ENCODE measurements at regions not wholly inside any gene's neighbourhood (a gene's known extent, or its start where the extent isn't known, plus 50 kb on each side); places are given as distances from the start of the nearest gene placed in this dataset.

GRCh38 chr1:163796394-163796821, 474.7 kb downstream of the NUF2 start:
- DNase-seq = no peak
- H3K27ac ChIP-seq (ENCODE audit: low read depth in 1 of 2, low read length in 2 of 2) = no peak overlapping the region
- no peaks in the 10 kb centered on the region for H3K4me1 ChIP-seq (ENCODE audit: control insufficient read depth in 1 of 2, insufficient read depth in 2 of 2, low read length in 2 of 2)
- H3K9me3 ChIP-seq (ENCODE audit: control insufficient read depth, low read length) = no peaks in the 10 kb centered on the region
- no peak overlapping the region for H3K4me3 ChIP-seq (ENCODE audit: low read length in 2 of 2)
- 16 to 31% methylated on average over 2 of the region's 2 CpGs for WGBS, 2 donors
- ATAC-seq (ENCODE audit: low FRiP score) = no peak
- no peaks in the 10 kb centered on the region for H3K36me3 ChIP-seq (ENCODE audit: control insufficient read depth in 1 of 2, insufficient read depth in 2 of 2, low read length in 1 of 2)
- intact Hi-C loops (cut with DNase I) = no loop called here
- no peaks in the 10 kb centered on the region for H3K27me3 ChIP-seq (ENCODE audit: control insufficient read depth in 1 of 2, insufficient read depth in 2 of 2, low read length in 1 of 2)

- DNase-seq (no peak), ATAC-seq (ENCODE audit: low FRiP score) (no peak)
- Histone ChIP-seq H3K4me3 (ENCODE audit: low read length in 2 of 2) (no peak overlapping the region), H3K27me3 (ENCODE audit: control insufficient read depth in 1 of 2, insufficient read depth in 2 of 2, low read length in 1 of 2) (no peaks in the 10 kb centered on the region), H3K9me3 (ENCODE audit: control insufficient read depth, low read length) (no peaks in the 10 kb centered on the region), H3K36me3 (ENCODE audit: control insufficient read depth in 1 of 2, insufficient read depth in 2 of 2, low read length in 1 of 2) (no peaks in the 10 kb centered on the region), H3K4me1 (ENCODE audit: control insufficient read depth in 1 of 2, insufficient read depth in 2 of 2, low read length in 2 of 2) (no peaks in the 10 kb centered on the region), H3K27ac (ENCODE audit: low read depth in 1 of 2, low read length in 2 of 2) (no peak overlapping the region)
- intact Hi-C loops (cut with DNase I) = no loop called here
These were observed 476.1 kb downstream of the NUF2 start for GRCh38 chr1:163797816-163798215.

GRCh38 chr1:163799190-163799805, 477.5 kb downstream of the NUF2 start:
- H3K27ac ChIP-seq (ENCODE audit: low read depth in 1 of 2, low read length in 2 of 2) = no peak overlapping the region
- H3K36me3 ChIP-seq (ENCODE audit: control insufficient read depth in 1 of 2, insufficient read depth in 2 of 2, low read length in 1 of 2) = no peaks in the 10 kb centered on the region
- no peaks in the 10 kb centered on the region for H3K27me3 ChIP-seq (ENCODE audit: control insufficient read depth in 1 of 2, insufficient read depth in 2 of 2, low read length in 1 of 2)
- intact Hi-C loops (cut with DNase I) = no loop called here
- ATAC-seq (ENCODE audit: low FRiP score) (no peak), DNase-seq (no peak)
- no peak overlapping the region for H3K4me3 ChIP-seq (ENCODE audit: low read length in 2 of 2)
- no peaks in the 10 kb centered on the region for H3K4me1 ChIP-seq (ENCODE audit: control insufficient read depth in 1 of 2, insufficient read depth in 2 of 2, low read length in 2 of 2)
- no peaks in the 10 kb centered on the region for H3K9me3 ChIP-seq (ENCODE audit: control insufficient read depth, low read length)
- WGBS, 2 donors = 82 to 88% methylated on average over 6 of the region's 6 CpGs

- 51 to 57% methylated on average over 3 of the region's 3 CpGs for WGBS, 2 donors
- DNase-seq (no peak), ATAC-seq (ENCODE audit: low FRiP score) (no peak)
- H3K9me3 ChIP-seq (ENCODE audit: control insufficient read depth, low read length) = no peaks in the 10 kb centered on the region
- H3K4me1 ChIP-seq (ENCODE audit: control insufficient read depth in 1 of 2, insufficient read depth in 2 of 2, low read length in 2 of 2) = no peaks in the 10 kb centered on the region
- H3K27me3 ChIP-seq (ENCODE audit: control insufficient read depth in 1 of 2, insufficient read depth in 2 of 2, low read length in 1 of 2) = no peaks in the 10 kb centered on the region
- no peak overlapping the region for H3K4me3 ChIP-seq (ENCODE audit: low read length in 2 of 2)
- H3K27ac ChIP-seq (ENCODE audit: low read depth in 1 of 2, low read length in 2 of 2) = no peak overlapping the region
- no peaks in the 10 kb centered on the region for H3K36me3 ChIP-seq (ENCODE audit: control insufficient read depth in 1 of 2, insufficient read depth in 2 of 2, low read length in 1 of 2)
- intact Hi-C loops (cut with DNase I) = no loop called here
These were observed 485.7 kb downstream of the NUF2 start for GRCh38 chr1:163807331-163808049.

GRCh38 chr1:163813251-163813650, 491.5 kb downstream of the NUF2 start:
- Histone ChIP-seq H3K27me3 (ENCODE audit: control insufficient read depth in 1 of 2, insufficient read depth in 2 of 2, low read length in 1 of 2) (no peaks in the 10 kb centered on the region), H3K4me3 (ENCODE audit: low read length in 2 of 2) (no peak overlapping the region), H3K27ac (ENCODE audit: low read depth in 1 of 2, low read length in 2 of 2) (no peak overlapping the region), H3K4me1 (ENCODE audit: control insufficient read depth in 1 of 2, insufficient read depth in 2 of 2, low read length in 2 of 2) (no peaks in the 10 kb centered on the region), H3K36me3 (ENCODE audit: control insufficient read depth in 1 of 2, insufficient read depth in 2 of 2, low read length in 1 of 2) (no peaks in the 10 kb centered on the region), H3K9me3 (ENCODE audit: control insufficient read depth, low read length) (no peaks in the 10 kb centered on the region)
- no peak for ATAC-seq (ENCODE audit: low FRiP score)
- no peak for DNase-seq
- intact Hi-C loops (cut with DNase I) = no loop called here
- WGBS, 2 donors = 77 to 86% methylated on average over 2 of the region's 2 CpGs

GRCh38 chr1:163820226-163820625, 498.5 kb downstream of the NUF2 start:
- Histone ChIP-seq H3K4me3 (ENCODE audit: low read length in 2 of 2) (no peak overlapping the region), H3K9me3 (ENCODE audit: control insufficient read depth, low read length) (peaks cover 3% of the 10 kb centered on the region), H3K27me3 (ENCODE audit: control insufficient read depth in 1 of 2, insufficient read depth in 2 of 2, low read length in 1 of 2) (no peaks in the 10 kb centered on the region), H3K4me1 (ENCODE audit: control insufficient read depth in 1 of 2, insufficient read depth in 2 of 2, low read length in 2 of 2) (no peaks in the 10 kb centered on the region), H3K27ac (ENCODE audit: low read depth in 1 of 2, low read length in 2 of 2) (no peak overlapping the region), H3K36me3 (ENCODE audit: control insufficient read depth in 1 of 2, insufficient read depth in 2 of 2, low read length in 1 of 2) (no peaks in the 10 kb centered on the region)
- no peak for DNase-seq
- no peak for ATAC-seq (ENCODE audit: low FRiP score)
- intact Hi-C loops (cut with DNase I) = no loop called here

- ATAC-seq (ENCODE audit: low FRiP score) (no peak), DNase-seq (no peak)
- H3K4me3 ChIP-seq (ENCODE audit: low read length in 2 of 2) = no peak overlapping the region
- H3K27me3 ChIP-seq (ENCODE audit: control insufficient read depth in 1 of 2, insufficient read depth in 2 of 2, low read length in 1 of 2) = no peaks in the 10 kb centered on the region
- no peaks in the 10 kb centered on the region for H3K36me3 ChIP-seq (ENCODE audit: control insufficient read depth in 1 of 2, insufficient read depth in 2 of 2, low read length in 1 of 2)
- H3K27ac ChIP-seq (ENCODE audit: low read depth in 1 of 2, low read length in 2 of 2) = no peak overlapping the region
- peaks cover 4% of the 10 kb centered on the region for H3K9me3 ChIP-seq (ENCODE audit: control insufficient read depth, low read length)
- intact Hi-C loops (cut with DNase I) = no loop called here
- H3K4me1 ChIP-seq (ENCODE audit: control insufficient read depth in 1 of 2, insufficient read depth in 2 of 2, low read length in 2 of 2) = no peaks in the 10 kb centered on the region
- WGBS, 2 donors = 24 to 39% methylated on average over 1 of the region's 1 CpG
These were observed 499.0 kb downstream of the NUF2 start for GRCh38 chr1:163820766-163821165.

- Histone ChIP-seq H3K4me3 (ENCODE audit: low read length in 2 of 2) (no peak overlapping the region), H3K36me3 (ENCODE audit: control insufficient read depth in 1 of 2, insufficient read depth in 2 of 2, low read length in 1 of 2) (no peaks in the 10 kb centered on the region), H3K9me3 (ENCODE audit: control insufficient read depth, low read length) (peaks cover 4% of the 10 kb centered on the region), H3K27me3 (ENCODE audit: control insufficient read depth in 1 of 2, insufficient read depth in 2 of 2, low read length in 1 of 2) (no peaks in the 10 kb centered on the region), H3K27ac (ENCODE audit: low read depth in 1 of 2, low read length in 2 of 2) (no peak overlapping the region), H3K4me1 (ENCODE audit: control insufficient read depth in 1 of 2, insufficient read depth in 2 of 2, low read length in 2 of 2) (no peaks in the 10 kb centered on the region)
- no peak for ATAC-seq (ENCODE audit: low FRiP score)
- intact Hi-C loops (cut with DNase I) = no loop called here
- DNase-seq = no peak
These were observed 499.9 kb downstream of the NUF2 start for GRCh38 chr1:163821679-163822078.

GRCh38 chr1:163823017-163823416, 501.3 kb downstream of the NUF2 start:
- intact Hi-C loops (cut with DNase I) = no loop called here
- no peak for DNase-seq
- no peaks in the 10 kb centered on the region for H3K27me3 ChIP-seq (ENCODE audit: control insufficient read depth in 1 of 2, insufficient read depth in 2 of 2, low read length in 1 of 2)
- H3K27ac ChIP-seq (ENCODE audit: low read depth in 1 of 2, low read length in 2 of 2) = no peak overlapping the region
- H3K4me1 ChIP-seq (ENCODE audit: control insufficient read depth in 1 of 2, insufficient read depth in 2 of 2, low read length in 2 of 2) = no peaks in the 10 kb centered on the region
- no peaks in the 10 kb centered on the region for H3K36me3 ChIP-seq (ENCODE audit: control insufficient read depth in 1 of 2, insufficient read depth in 2 of 2, low read length in 1 of 2)
- H3K4me3 ChIP-seq (ENCODE audit: low read length in 2 of 2) = no peak overlapping the region
- no peak for ATAC-seq (ENCODE audit: low FRiP score)
- peaks cover 4% of the 10 kb centered on the region for H3K9me3 ChIP-seq (ENCODE audit: control insufficient read depth, low read length)
